Mesothelial cell of epicardium (in vitro differentiated cells): ENCODE measurements at regions not wholly inside any gene's neighbourhood (a gene's known extent, or its start where the extent isn't known, plus 50 kb on each side); places are given as distances from the start of the nearest gene placed in this dataset.

Experiments
- DNase-seq, 2 experiments: peaks; one replicate each; pipeline ENCODE4 v3.0.0; 2021; ENCODE audit warnings: low spot score in 2 of 2; ENCODE audit not compliant: unreplicated experiment in 2 of 2
- H3K27ac Mint-ChIP-seq: 2 replicates; pipeline ENCODE4 v1.8.0; 2021; ENCODE audit warnings: mixed read lengths
- H3K27me3 Mint-ChIP-seq: 2 replicates; pipeline ENCODE4 v1.8.0; 2021; ENCODE audit warnings: low read depth, mixed read lengths
- H3K36me3 Mint-ChIP-seq: 2 replicates; pipeline ENCODE4 v1.8.0; 2021; ENCODE audit warnings: mixed read lengths
- H3K4me1 Mint-ChIP-seq: 2 replicates; pipeline ENCODE4 v1.8.0; 2021; ENCODE audit warnings: mixed read lengths
- H3K4me3 Mint-ChIP-seq: 2 replicates; pipeline ENCODE4 v1.8.0; 2021; ENCODE audit warnings: mild to moderate bottlenecking, moderate library complexity, mixed read lengths
- H3K9me3 Mint-ChIP-seq: 2 replicates; pipeline ENCODE4 v1.8.0; 2021; ENCODE audit warnings: mixed read lengths
- CTCF ChIP-seq: fragments of 200-600 bp; sonication (generic); IDR thresholded peaks from one replicate; pipeline ENCODE4 v1.5.0; 2021; ENCODE audit warnings: antibody characterized with exemption; ENCODE audit not compliant: unreplicated experiment

- Mint-ChIP-seq H3K9me3 (peaks cover 11% of the 10 kb centered on the region), H3K27ac (no peak overlapping the region), H3K27me3 (no peaks in the 10 kb centered on the region), H3K36me3 (no peaks in the 10 kb centered on the region), H3K4me3 (no peak overlapping the region), H3K4me1 (no peaks in the 10 kb centered on the region)
- no peak for DNase-seq
- no peak for TF ChIP-seq CTCF
Measured at GRCh38 chr5:89613222-89613956, 730.4 kb upstream of the MEF2C start.

- Mint-ChIP-seq H3K9me3 (peaks cover 11% of the 10 kb centered on the region), H3K4me1 (no peaks in the 10 kb centered on the region), H3K36me3 (no peaks in the 10 kb centered on the region), H3K27me3 (no peaks in the 10 kb centered on the region), H3K4me3 (no peak overlapping the region), H3K27ac (no peak overlapping the region)
- TF ChIP-seq CTCF: no peak
- DNase-seq: no peak
Measured at GRCh38 chr5:89606939-89607534, 724.1 kb upstream of the MEF2C start.

- H3K4me3 Mint-ChIP-seq: no peak overlapping the region
- no peaks in the 10 kb centered on the region for H3K9me3 Mint-ChIP-seq
- TF ChIP-seq CTCF: no peak
- H3K4me1 Mint-ChIP-seq: no peaks in the 10 kb centered on the region
- DNase-seq: no peak
- no peaks in the 10 kb centered on the region for H3K27me3 Mint-ChIP-seq
- no peak overlapping the region for H3K27ac Mint-ChIP-seq
- H3K36me3 Mint-ChIP-seq: no peaks in the 10 kb centered on the region
Measured at GRCh38 chr5:89604342-89604741, 721.4 kb upstream of the MEF2C start.

GRCh38 chr5:89601880-89602279, 718.9 kb upstream of the MEF2C start:
- Mint-ChIP-seq H3K4me1 (no peaks in the 10 kb centered on the region), H3K36me3 (no peaks in the 10 kb centered on the region), H3K27me3 (peaks cover 4% of the 10 kb centered on the region), H3K9me3 (no peaks in the 10 kb centered on the region), H3K4me3 (no peak overlapping the region), H3K27ac (no peak overlapping the region)
- TF ChIP-seq CTCF: no peak
- DNase-seq: no peak

- H3K36me3 Mint-ChIP-seq: no peaks in the 10 kb centered on the region
- peaks cover 4% of the 10 kb centered on the region for H3K27me3 Mint-ChIP-seq
- H3K27ac Mint-ChIP-seq: no peak overlapping the region
- H3K4me3 Mint-ChIP-seq: no peak overlapping the region
- no peaks in the 10 kb centered on the region for H3K4me1 Mint-ChIP-seq
- no peak for TF ChIP-seq CTCF
- H3K9me3 Mint-ChIP-seq: no peaks in the 10 kb centered on the region
- no peak for DNase-seq
Measured at GRCh38 chr5:89597878-89598277, 714.9 kb upstream of the MEF2C start.
